Embryonic facial prominence (tissue), 1 donor: ENCODE measurements at regions not wholly inside any gene's neighbourhood (a gene's known extent, or its start where the extent isn't known, plus 50 kb on each side); places are given as distances from the start of the nearest gene placed in this dataset.

Experiments used
- DNase-seq: peaks from one replicate; pipeline ENCODE4 v3.0.0-alpha.2; 2016; ENCODE audit errors: extremely low spot score

GRCh38 chr7:17234398-17235031, 63.9 kb upstream of the AHR start:
- no peak for DNase-seq

- DNase-seq: no peak
Measured at GRCh38 chr7:17236171-17236570, 62.3 kb upstream of the AHR start.

DNA sequence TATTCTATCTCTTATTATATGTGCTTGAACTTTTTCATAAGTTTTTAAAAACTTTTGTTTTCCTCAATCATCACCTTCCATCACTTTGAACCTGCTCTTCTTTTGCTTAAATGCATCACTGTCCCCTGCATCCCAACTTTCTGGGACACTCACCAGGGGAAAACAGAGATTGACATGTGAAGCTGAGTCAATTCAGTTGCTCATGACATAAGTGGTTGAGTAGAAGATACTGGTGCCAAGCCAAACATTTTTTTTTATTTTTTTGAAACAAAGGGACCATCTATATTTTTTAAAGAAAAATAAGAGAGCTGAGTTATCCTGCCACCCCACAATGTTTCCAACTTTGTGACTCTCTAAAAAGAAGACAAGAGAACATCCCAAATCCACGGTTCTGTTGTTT, 61.8 kb upstream of the AHR start:
- DNase-seq: no peak

DNA sequence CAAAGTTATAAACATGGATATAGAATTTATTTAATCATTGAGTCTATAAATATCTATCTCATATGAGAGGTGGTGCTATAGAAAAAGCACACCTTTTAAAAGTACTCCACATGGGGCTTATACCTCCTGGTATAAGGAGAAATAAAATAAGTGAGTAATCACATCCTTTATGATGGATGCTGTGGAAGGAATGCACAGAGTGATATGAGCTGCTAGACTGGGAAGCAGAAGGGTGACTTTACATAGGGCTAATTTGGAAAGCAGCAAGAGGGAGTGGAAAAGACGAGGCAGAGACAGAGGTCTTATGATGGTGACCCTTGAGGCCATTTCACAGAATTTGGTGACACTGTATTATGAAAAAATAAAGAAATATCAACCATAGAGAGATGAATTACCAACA, 59.4 kb upstream of the AHR start:
- DNase-seq: no peak

- DNase-seq: no peak
Measured at GRCh38 chr7:17239683-17240521, 58.5 kb upstream of the AHR start.

- no peak for DNase-seq
Measured at GRCh38 chr7:17242504-17242903, 55.9 kb upstream of the AHR start.

GRCh38 chr7:17244786-17245185, 53.7 kb upstream of the AHR start:
- no peak for DNase-seq

DNA sequence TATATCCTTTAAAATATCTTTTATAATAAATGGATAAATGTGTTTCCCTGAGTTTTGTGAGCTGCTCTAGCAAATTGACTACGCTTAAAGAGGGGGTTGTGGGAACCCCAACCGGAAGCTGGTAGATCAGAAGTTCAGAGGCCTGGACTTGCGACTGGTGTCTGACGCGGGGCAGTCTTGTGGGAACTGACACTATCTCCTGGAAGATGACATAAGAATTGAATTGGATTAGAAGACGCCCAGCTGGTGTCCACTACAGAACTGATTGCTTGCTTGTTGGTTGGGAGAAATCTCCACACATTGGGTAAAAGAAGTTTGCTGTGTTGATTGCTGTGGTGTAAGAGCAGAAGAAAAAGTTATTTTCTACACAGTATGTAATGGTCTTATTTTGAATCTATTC, 51.1 kb upstream of the AHR start:
- DNase-seq: no peak

DNA sequence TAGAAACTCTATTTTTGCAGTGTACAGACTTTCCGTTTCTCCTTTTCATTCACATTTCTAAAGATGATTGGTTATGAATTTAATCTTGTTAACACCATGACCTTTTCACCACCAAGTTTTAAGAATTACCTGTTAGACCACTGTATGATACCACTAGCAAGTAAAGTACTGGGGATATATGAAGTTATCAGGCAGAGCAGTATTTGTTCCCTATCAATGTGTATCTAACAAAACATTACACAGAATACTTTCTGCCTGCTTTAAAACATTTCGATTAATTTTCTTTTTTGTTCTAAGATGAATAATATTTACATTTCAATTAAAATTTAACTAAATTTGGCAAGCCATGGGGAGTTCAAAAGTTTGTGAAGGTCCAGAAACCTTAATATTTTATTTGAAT, 49.9 kb upstream of the AHR start:
- DNase-seq: no peak
